Lung (tissue), 11 donors: ENCODE measurements at regions not wholly inside any gene's neighbourhood (a gene's known extent, or its start where the extent isn't known, plus 50 kb on each side); places are given as distances from the start of the nearest gene placed in this dataset.
"Not testable (repeated sequence)": the region's sequence is repeated elsewhere in the genome, so short reads cannot be mapped to it uniquely, and the experiment has no call there.

Experiments used
- ATAC-seq: fragments of 200-7000 bp; cut with Tn5 transposase; one replicate; pipeline ENCODE4 v1.9.1; 2020; ENCODE audit warnings: moderate number of reproducible peaks; ENCODE audit not compliant: insufficient read depth, low FRiP score
- DNase-seq, 3 donors: peaks; one replicate each; pipeline ENCODE4 v3.0.0-alpha.2; 2013 to 2017
- H3K27ac ChIP-seq, 2 donors: one replicate each; pipeline ENCODE4 v1.5.1; 2013; ENCODE audit warnings: mild to moderate bottlenecking in 2 of 2, moderate library complexity in 2 of 2, control low read depth in 1 of 2, inconsistent platforms in 1 of 2, low read depth in 1 of 2, low read length in 1 of 2
- H3K27me3 ChIP-seq, 3 donors: one replicate each; pipeline ENCODE4 v1.5.1; 2013; ENCODE audit warnings: low read length in 2 of 3; ENCODE audit not compliant: control insufficient read depth in 3 of 3, insufficient read depth in 3 of 3
- H3K36me3 ChIP-seq, 4 donors: one replicate each; pipeline ENCODE4 v1.5.1; 2013; ENCODE audit warnings: low read length in 4 of 4, mild to moderate bottlenecking in 1 of 4, moderate library complexity in 1 of 4; ENCODE audit not compliant: control insufficient read depth in 4 of 4, insufficient read depth in 4 of 4
- H3K4me1 ChIP-seq, 5 donors: one replicate each; pipeline ENCODE4 v1.5.1; 2013; ENCODE audit warnings: low read length in 5 of 5, mild to moderate bottlenecking in 2 of 5, moderate library complexity in 1 of 5; ENCODE audit not compliant: control insufficient read depth in 5 of 5, insufficient read depth in 5 of 5
- H3K4me3 ChIP-seq: one replicate; pipeline ENCODE4 v1.5.1; 2013; ENCODE audit warnings: mild to moderate bottlenecking, control low read depth, moderate library complexity
- H3K9ac ChIP-seq, 2 donors: one replicate each; pipeline ENCODE4 v1.5.1; 2013; ENCODE audit warnings: low read length in 2 of 2, control low read depth in 1 of 2; ENCODE audit not compliant: insufficient read depth in 1 of 2
- H3K9me3 ChIP-seq, 4 donors: one replicate each; pipeline ENCODE4 v1.5.1; 2013; ENCODE audit warnings: low read length in 3 of 4, mild to moderate bottlenecking in 1 of 4, moderate library complexity in 1 of 4; ENCODE audit not compliant: control insufficient read depth in 4 of 4, insufficient read depth in 3 of 4
- WGBS, 2 donors: extraction: QIAGEN DNeasy Blood & Tissue Kit; methylation state at CpG; one replicate each; pipeline ENCODE4 v1.1.7; 2013; 5-methylcytosine and 5-hydroxymethylcytosine counted together
- TF ChIP-seq, protein P1 (sequence below): IDR thresholded peaks from 2 replicates; pipeline ENCODE4 v1.5.1; 2012; ENCODE audit warnings: mild to moderate bottlenecking; ENCODE audit errors: control extremely low read depth, extremely low read depth
- donor health status: control.
- donor health status: control.
- donor health status: Bipolar disorder and iron deficiency.
- donor health status: healthy.
- donor health status: DM: yes; HTN: yes; CAD: no.

DNA sequence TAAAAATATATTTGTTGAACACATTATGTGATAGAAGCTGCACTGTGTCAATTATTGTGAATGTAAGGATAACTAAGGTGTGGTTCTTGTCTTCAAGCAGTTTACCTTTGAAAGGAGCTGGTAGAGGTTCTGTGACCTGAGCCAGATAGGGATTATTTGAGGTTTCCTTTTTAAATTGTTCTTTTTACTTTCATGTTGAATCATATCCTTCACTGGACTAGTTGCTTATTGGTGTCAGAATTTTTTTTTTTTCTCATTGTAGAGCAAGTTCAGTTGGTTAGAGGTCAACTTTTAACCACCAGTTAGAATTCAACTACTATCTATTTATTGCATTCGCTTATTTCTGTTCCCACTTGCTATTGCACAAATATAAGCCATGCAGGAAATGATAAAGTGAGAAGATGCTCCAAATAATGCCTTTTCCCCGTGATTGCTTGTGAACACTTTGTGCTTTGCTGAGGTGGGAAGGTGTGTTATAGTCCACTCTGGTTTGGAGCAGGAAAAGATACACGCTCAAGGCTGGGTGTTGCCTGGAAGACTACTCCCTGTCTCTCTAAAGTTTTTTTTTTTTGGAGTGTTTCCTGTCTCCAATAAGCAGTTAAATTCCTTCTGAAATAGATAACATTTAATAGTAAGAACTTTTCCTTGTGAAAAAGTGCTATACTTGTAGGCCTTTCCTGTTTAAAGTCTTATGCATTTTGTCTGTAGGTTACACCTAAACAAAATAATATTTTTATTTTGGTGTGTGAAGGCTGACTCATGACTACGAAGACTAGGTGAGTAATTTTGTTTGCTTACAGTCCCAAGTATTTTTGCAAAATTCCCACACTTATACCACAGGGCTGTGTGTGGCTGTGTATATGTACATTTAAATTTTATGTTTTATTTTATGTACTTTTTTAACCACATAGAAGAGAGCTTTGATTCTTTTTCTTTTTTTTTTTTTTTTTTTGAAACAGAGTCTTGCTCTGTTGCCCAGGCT, 83.8 kb upstream of the LCORL start:
- Histone ChIP-seq H3K9me3 (no peaks in the 10 kb centered on the region), H3K36me3 (no peaks in the 10 kb centered on the region), H3K4me3 (no peak overlapping the region), H3K9ac (no peak overlapping the region), H3K4me1 (peaks cover 0 to 2% (median 0%) of the 10 kb centered on the region in 5 donors), H3K27me3 (no peaks in the 10 kb centered on the region), H3K27ac (no peak overlapping the region)
- TF ChIP-seq, protein P1, sequence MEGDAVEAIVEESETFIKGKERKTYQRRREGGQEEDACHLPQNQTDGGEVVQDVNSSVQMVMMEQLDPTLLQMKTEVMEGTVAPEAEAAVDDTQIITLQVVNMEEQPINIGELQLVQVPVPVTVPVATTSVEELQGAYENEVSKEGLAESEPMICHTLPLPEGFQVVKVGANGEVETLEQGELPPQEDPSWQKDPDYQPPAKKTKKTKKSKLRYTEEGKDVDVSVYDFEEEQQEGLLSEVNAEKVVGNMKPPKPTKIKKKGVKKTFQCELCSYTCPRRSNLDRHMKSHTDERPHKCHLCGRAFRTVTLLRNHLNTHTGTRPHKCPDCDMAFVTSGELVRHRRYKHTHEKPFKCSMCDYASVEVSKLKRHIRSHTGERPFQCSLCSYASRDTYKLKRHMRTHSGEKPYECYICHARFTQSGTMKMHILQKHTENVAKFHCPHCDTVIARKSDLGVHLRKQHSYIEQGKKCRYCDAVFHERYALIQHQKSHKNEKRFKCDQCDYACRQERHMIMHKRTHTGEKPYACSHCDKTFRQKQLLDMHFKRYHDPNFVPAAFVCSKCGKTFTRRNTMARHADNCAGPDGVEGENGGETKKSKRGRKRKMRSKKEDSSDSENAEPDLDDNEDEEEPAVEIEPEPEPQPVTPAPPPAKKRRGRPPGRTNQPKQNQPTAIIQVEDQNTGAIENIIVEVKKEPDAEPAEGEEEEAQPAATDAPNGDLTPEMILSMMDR = no peak
- DNase-seq (no peak), ATAC-seq (no peak)
- 61 to 69% methylated on average over 4 of the region's 4 CpGs for WGBS, 2 donors

DNA sequence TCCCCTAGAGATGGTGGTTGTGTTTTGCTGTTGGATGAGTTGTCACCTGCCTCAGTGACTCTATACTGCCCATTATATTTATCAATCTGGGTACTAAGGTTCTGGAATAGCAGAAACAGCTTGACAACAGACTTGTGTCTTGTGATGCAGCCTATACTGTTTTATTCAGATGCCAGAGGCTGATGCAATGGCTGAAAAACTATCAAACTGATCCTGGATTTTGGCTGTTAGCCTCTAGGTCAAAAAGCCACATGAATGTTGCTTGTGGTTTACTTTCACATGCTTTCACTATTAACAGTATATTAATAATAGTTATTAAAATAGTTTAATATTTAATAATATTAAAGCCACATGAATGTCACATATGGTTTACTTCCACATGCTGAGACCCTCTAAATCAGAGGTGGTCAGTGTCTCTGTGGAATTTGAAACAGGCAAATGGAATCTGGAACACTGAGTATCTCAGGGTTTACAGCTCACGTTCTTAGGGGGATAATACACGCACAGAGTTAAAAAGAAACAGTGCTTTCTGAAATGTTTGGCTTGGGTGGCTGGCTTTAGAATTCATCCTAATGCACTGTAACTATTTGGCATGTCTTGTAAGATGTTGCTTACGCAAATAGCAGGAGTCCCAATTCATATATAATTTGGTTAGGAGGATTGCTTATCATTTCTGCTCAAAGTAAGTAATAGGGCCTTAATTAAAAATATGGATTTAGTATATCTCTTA, 82.5 kb upstream of the LCORL start:
- Histone ChIP-seq H3K4me1 (no peaks in the 10 kb centered on the region), H3K9ac (no peak overlapping the region), H3K36me3 (no peaks in the 10 kb centered on the region), H3K4me3 (no peak overlapping the region), H3K9me3 (no peaks in the 10 kb centered on the region), H3K27me3 (no peaks in the 10 kb centered on the region), H3K27ac (no peak overlapping the region)
- ATAC-seq = no peak
- peak in 1 of 3 donors; percentile 12 for DNase-seq
- WGBS, 2 donors = 77 to 83% methylated on average over 3 of the region's 3 CpGs
- TF ChIP-seq, protein P1 = no peak

DNA sequence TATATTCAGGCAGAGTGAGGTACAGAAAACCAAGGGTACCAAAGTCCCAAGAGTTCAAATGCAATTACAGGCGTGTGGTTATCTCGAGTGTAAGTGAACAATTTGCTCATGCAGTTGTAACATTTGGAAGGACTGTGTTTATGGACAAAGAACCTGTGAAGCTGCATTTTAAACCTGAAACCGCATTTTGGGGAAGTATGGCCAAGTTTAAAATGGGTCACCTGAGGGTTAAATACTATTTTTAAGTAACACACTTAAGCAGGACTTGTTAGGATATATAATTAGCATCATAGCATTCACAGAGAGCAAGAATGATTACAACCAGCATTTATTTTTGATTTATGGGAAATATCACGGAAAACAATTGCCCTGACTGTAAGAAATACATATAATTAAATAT, 79.1 kb upstream of the LCORL start:
- H3K36me3 ChIP-seq = no peaks in the 10 kb centered on the region
- no peaks in the 10 kb centered on the region for H3K4me1 ChIP-seq
- H3K4me3 ChIP-seq = no peak overlapping the region
- TF ChIP-seq, protein P1 = no peak
- no peak overlapping the region for H3K9ac ChIP-seq
- H3K27ac ChIP-seq = no peak overlapping the region
- WGBS, 2 donors = 74 to 78% methylated on average over 4 of the region's 4 CpGs
- DNase-seq = no peak
- H3K9me3 ChIP-seq = no peaks in the 10 kb centered on the region
- ATAC-seq = no peak
- H3K27me3 ChIP-seq = no peaks in the 10 kb centered on the region

DNA sequence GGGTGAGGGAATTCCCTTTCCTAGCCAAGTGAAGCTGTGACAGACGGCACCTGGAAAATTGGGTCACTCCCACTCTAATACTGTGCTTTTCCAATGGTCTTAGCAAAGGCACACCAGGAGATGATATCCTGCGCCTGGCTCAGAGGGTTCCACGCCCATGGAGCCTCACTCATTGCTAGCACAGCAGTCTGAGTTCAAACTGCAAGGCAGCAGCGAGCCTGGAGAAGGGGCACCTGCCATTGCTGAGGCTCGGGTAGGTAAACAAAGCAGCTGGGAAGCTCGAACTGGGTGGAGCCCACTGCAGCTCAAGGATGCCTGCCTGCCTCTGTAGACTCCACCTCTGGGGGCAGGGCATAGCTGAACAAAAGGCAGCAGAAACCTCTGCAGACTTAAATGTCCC, 68.9 kb upstream of the LCORL start:
- not testable (repeated sequence) for DNase-seq, H3K4me3 ChIP-seq, H3K36me3 ChIP-seq, H3K27me3 ChIP-seq, H3K9ac ChIP-seq, ATAC-seq, H3K4me1 ChIP-seq, H3K9me3 ChIP-seq, H3K27ac ChIP-seq
- 66 to 77% methylated on average over 6 of the region's 6 CpGs for WGBS, 2 donors
